Daoy (cell line): ENCODE measurements at regions not wholly inside any gene's neighbourhood (a gene's known extent, or its start where the extent isn't known, plus 50 kb on each side); places are given as distances from the start of the nearest gene placed in this dataset.

ENCODE experiments used
- DNase-seq: peaks from one replicate; pipeline ENCODE4 v3.0.0-alpha.2; 2015; ENCODE audit warnings: low read depth

- no peak for DNase-seq
Observed at GRCh38 chr2:18426174-18426573, 134.3 kb downstream of the RDH14 start.

GRCh38 chr2:18425210-18425703 is 135.2 kb downstream of the RDH14 start:
- no peak for DNase-seq

GRCh38 chr2:18423636-18424035 is 136.8 kb downstream of the RDH14 start:
- no peak for DNase-seq

- no peak for DNase-seq
Observed at GRCh38 chr2:18422432-18423165, 137.9 kb downstream of the RDH14 start.

- DNase-seq: peak; percentile 74
Observed at GRCh38 chr2:18413676-18414396, 146.6 kb downstream of the RDH14 start.

GRCh38 chr2:18412980-18413675 is 147.3 kb downstream of the RDH14 start:
- DNase-seq: no peak

- DNase-seq: no peak
Observed at GRCh38 chr2:18411626-18412025, 148.8 kb downstream of the RDH14 start.

GRCh38 chr2:18410543-18410942 is 149.9 kb downstream of the RDH14 start:
- DNase-seq: no peak

GRCh38 chr2:18408638-18409037 is 151.8 kb downstream of the RDH14 start:
- no peak for DNase-seq

GRCh38 chr2:18406219-18406618 is 154.2 kb downstream of the RDH14 start:
- no peak for DNase-seq

- DNase-seq: peak; percentile 8
Observed at GRCh38 chr2:18404708-18405107, 155.7 kb downstream of the RDH14 start.

GRCh38 chr2:18403921-18404522 is 156.4 kb downstream of the RDH14 start:
- DNase-seq: no peak

- no peak for DNase-seq
Observed at GRCh38 chr2:18402831-18403230, 157.6 kb downstream of the RDH14 start.

- DNase-seq: no peak
Observed at GRCh38 chr2:18401471-18401870, 159.0 kb downstream of the RDH14 start.

GRCh38 chr2:18399601-18400000 is 160.9 kb downstream of the RDH14 start:
- DNase-seq: no peak

- no peak for DNase-seq
Observed at GRCh38 chr2:18398833-18399232, 161.6 kb downstream of the RDH14 start.

- no peak for DNase-seq
Observed at GRCh38 chr2:18396329-18397010, 164.0 kb downstream of the RDH14 start.

- no peak for DNase-seq
Observed at GRCh38 chr2:18395555-18395954, 164.9 kb downstream of the RDH14 start.

- peak; percentile 66 for DNase-seq
Observed at GRCh38 chr2:18387441-18388206, 172.8 kb downstream of the RDH14 start.

- no peak for DNase-seq
Observed at GRCh38 chr2:18384242-18384641, 176.2 kb downstream of the RDH14 start.

- DNase-seq: no peak
Observed at GRCh38 chr2:18381386-18381785, 179.1 kb downstream of the RDH14 start.
